ENCODE measurements at regions not wholly inside any gene's neighbourhood (a gene's known extent, or its start where the extent isn't known, plus 50 kb on each side); places are given as distances from the start of the nearest gene placed in this dataset.

GRCh38 chr18:56052202-56052601 is 464.2 kb upstream of the TCF4 start:
- DNase-seq (ENCODE audit: low read depth in 1 of 2, low spot score in 1 of 2), result no peak
- in situ Hi-C loops (cut with HindIII; ENCODE audit: low pct_unique_long_range_greater_than_20kb, low sequenced_read_pairs), result no loop called here
- TF ChIP-seq JUND (IDR thresholded peaks at IDR 0.05; ENCODE audit: low read depth), result no peak

GRCh38 chr18:56044239-56044638 is 456.2 kb upstream of the TCF4 start:
- no peak for TF ChIP-seq JUND (IDR thresholded peaks at IDR 0.05; ENCODE audit: low read depth)
- in situ Hi-C loops (cut with HindIII; ENCODE audit: low pct_unique_long_range_greater_than_20kb, low sequenced_read_pairs), result no loop called here
- no peak for DNase-seq (ENCODE audit: low read depth in 1 of 2, low spot score in 1 of 2)

- DNase-seq (ENCODE audit: low read depth in 1 of 2, low spot score in 1 of 2), result no peak
- in situ Hi-C loops (cut with HindIII; ENCODE audit: low pct_unique_long_range_greater_than_20kb, low sequenced_read_pairs), result no loop called here
- TF ChIP-seq JUND (IDR thresholded peaks at IDR 0.05; ENCODE audit: low read depth), result no peak
Observed at GRCh38 chr18:56043641-56044061, 455.7 kb upstream of the TCF4 start.

- TF ChIP-seq JUND (IDR thresholded peaks at IDR 0.05; ENCODE audit: low read depth), result no peak
Observed at GRCh38 chr18:56042915-56043536, 455.0 kb upstream of the TCF4 start.

GRCh38 chr18:56038171-56039030 is 450.4 kb upstream of the TCF4 start:
- TF ChIP-seq JUND (IDR thresholded peaks at IDR 0.05; ENCODE audit: low read depth), result no peak
- no peak for DNase-seq (ENCODE audit: low read depth in 1 of 2, low spot score in 1 of 2)

More at GRCh38 chr18:56042915-56043536, 455.0 kb upstream of the TCF4 start:
- in situ Hi-C loops (cut with HindIII; ENCODE audit: low pct_unique_long_range_greater_than_20kb, low sequenced_read_pairs), result no loop called here
- DNase-seq (ENCODE audit: low read depth in 1 of 2, low spot score in 1 of 2), result no peak

GRCh38 chr18:56036741-56037140 is 448.7 kb upstream of the TCF4 start:
- in situ Hi-C loops (cut with HindIII; ENCODE audit: low pct_unique_long_range_greater_than_20kb, low sequenced_read_pairs), result no loop called here
- TF ChIP-seq JUND (IDR thresholded peaks at IDR 0.05; ENCODE audit: low read depth), result no peak
- no peak for DNase-seq (ENCODE audit: low read depth in 1 of 2, low spot score in 1 of 2)

More at GRCh38 chr18:56038171-56039030, 450.4 kb upstream of the TCF4 start:
- in situ Hi-C loops (cut with HindIII; ENCODE audit: low pct_unique_long_range_greater_than_20kb, low sequenced_read_pairs), result no loop called here

- TF ChIP-seq JUND (IDR thresholded peaks at IDR 0.05; ENCODE audit: low read depth), result no peak
- in situ Hi-C loops (cut with HindIII; ENCODE audit: low pct_unique_long_range_greater_than_20kb, low sequenced_read_pairs), result no loop called here
- no peak for DNase-seq (ENCODE audit: low read depth in 1 of 2, low spot score in 1 of 2)
Observed at GRCh38 chr18:56035546-56035945, 447.6 kb upstream of the TCF4 start.

GRCh38 chr18:56034949-56035348 is 447.0 kb upstream of the TCF4 start:
- TF ChIP-seq JUND (IDR thresholded peaks at IDR 0.05; ENCODE audit: low read depth), result no peak
- in situ Hi-C loops (cut with HindIII; ENCODE audit: low pct_unique_long_range_greater_than_20kb, low sequenced_read_pairs), result no loop called here
- no peak for DNase-seq (ENCODE audit: low read depth in 1 of 2, low spot score in 1 of 2)

- in situ Hi-C loops (cut with HindIII; ENCODE audit: low pct_unique_long_range_greater_than_20kb, low sequenced_read_pairs), result no loop called here
- no peak for TF ChIP-seq JUND (IDR thresholded peaks at IDR 0.05; ENCODE audit: low read depth)
- DNase-seq (ENCODE audit: low read depth in 1 of 2, low spot score in 1 of 2), result no peak
Observed at GRCh38 chr18:56030060-56030459, 442.1 kb upstream of the TCF4 start.

GRCh38 chr18:56028514-56028913 is 440.5 kb upstream of the TCF4 start:
- TF ChIP-seq JUND (IDR thresholded peaks at IDR 0.05; ENCODE audit: low read depth), result no peak
- in situ Hi-C loops (cut with HindIII; ENCODE audit: low pct_unique_long_range_greater_than_20kb, low sequenced_read_pairs), result no loop called here
- DNase-seq (ENCODE audit: low read depth in 1 of 2, low spot score in 1 of 2), result no peak

- no peak for TF ChIP-seq JUND (IDR thresholded peaks at IDR 0.05; ENCODE audit: low read depth)
- in situ Hi-C loops (cut with HindIII; ENCODE audit: low pct_unique_long_range_greater_than_20kb, low sequenced_read_pairs), result no loop called here
- DNase-seq (ENCODE audit: low read depth in 1 of 2, low spot score in 1 of 2), result no peak
Observed at GRCh38 chr18:56026509-56026908, 438.5 kb upstream of the TCF4 start.

GRCh38 chr18:56021809-56022195 is 433.8 kb upstream of the TCF4 start:
- in situ Hi-C loops (cut with HindIII; ENCODE audit: low pct_unique_long_range_greater_than_20kb, low sequenced_read_pairs), result no loop called here
- no peak for TF ChIP-seq JUND (IDR thresholded peaks at IDR 0.05; ENCODE audit: low read depth)
- DNase-seq (ENCODE audit: low read depth in 1 of 2, low spot score in 1 of 2), result no peak

GRCh38 chr18:56021136-56021808 is 433.3 kb upstream of the TCF4 start:
- DNase-seq (ENCODE audit: low read depth in 1 of 2, low spot score in 1 of 2), result no peak
- TF ChIP-seq JUND (IDR thresholded peaks at IDR 0.05; ENCODE audit: low read depth), result no peak
- in situ Hi-C loops (cut with HindIII; ENCODE audit: low pct_unique_long_range_greater_than_20kb, low sequenced_read_pairs), result no loop called here
